ENCODE measurements at regions not wholly inside any gene's neighbourhood (a gene's known extent, or its start where the extent isn't known, plus 50 kb on each side); places are given as distances from the start of the nearest gene placed in this dataset.

- TF ChIP-seq CTCF (IDR thresholded peaks at IDR 0.05), result no peak
- Histone ChIP-seq H2AFZ (no peak overlapping the region), H3K4me1 (no peaks in the 10 kb centered on the region), H3K4me3 (ENCODE audit: low read depth, low read length) (no peak overlapping the region), H3K4me2 (ENCODE audit: low read length) (no peak overlapping the region), H3K27ac (no peak overlapping the region), H3K79me2 (no peaks in the 10 kb centered on the region), H3K9ac (no peak overlapping the region), H3K36me3 (ENCODE audit: control insufficient read depth, insufficient read depth, low read length) (no peaks in the 10 kb centered on the region), H3K27me3 (ENCODE audit: control insufficient read depth, insufficient read depth, low read length) (no peaks in the 10 kb centered on the region), H3K9me3 (ENCODE audit: control insufficient read depth, low read length) (peaks cover 4% of the 10 kb centered on the region)
Observed at GRCh38 chr2:5111581-5111980, 580.6 kb upstream of the SOX11 start.

- Histone ChIP-seq H3K4me2 (ENCODE audit: low read length) (no peak overlapping the region), H3K27me3 (ENCODE audit: control insufficient read depth, insufficient read depth, low read length) (no peaks in the 10 kb centered on the region), H3K4me3 (ENCODE audit: low read depth, low read length) (no peak overlapping the region), H3K36me3 (ENCODE audit: control insufficient read depth, insufficient read depth, low read length) (no peaks in the 10 kb centered on the region), H3K27ac (no peak overlapping the region), H3K9ac (no peak overlapping the region), H2AFZ (no peak overlapping the region), H3K4me1 (no peaks in the 10 kb centered on the region), H3K79me2 (no peaks in the 10 kb centered on the region), H3K9me3 (ENCODE audit: control insufficient read depth, low read length) (no peaks in the 10 kb centered on the region)
- no peak for TF ChIP-seq CTCF (IDR thresholded peaks at IDR 0.05)
Observed at GRCh38 chr2:5119046-5119445, 573.1 kb upstream of the SOX11 start.

- no peaks in the 10 kb centered on the region for H3K27me3 ChIP-seq (ENCODE audit: control insufficient read depth, insufficient read depth, low read length)
- no peaks in the 10 kb centered on the region for H3K36me3 ChIP-seq (ENCODE audit: control insufficient read depth, insufficient read depth, low read length)
- no peaks in the 10 kb centered on the region for H3K9me3 ChIP-seq (ENCODE audit: control insufficient read depth, low read length)
- no peak overlapping the region for H2AFZ ChIP-seq
- TF ChIP-seq CTCF (IDR thresholded peaks at IDR 0.05), result no peak
- no peak overlapping the region for H3K27ac ChIP-seq
- H3K4me3 ChIP-seq (ENCODE audit: low read depth, low read length), result peak overlapping the region; percentile 47
- H3K9ac ChIP-seq, result no peak overlapping the region
- peak overlapping the region; percentile 69 for H3K4me2 ChIP-seq (ENCODE audit: low read length)
- no peaks in the 10 kb centered on the region for H3K79me2 ChIP-seq
- no peaks in the 10 kb centered on the region for H3K4me1 ChIP-seq
Observed at GRCh38 chr2:5121121-5121520, 571.1 kb upstream of the SOX11 start.

- no peak for TF ChIP-seq CTCF (IDR thresholded peaks at IDR 0.05)
- no peaks in the 10 kb centered on the region for H3K9me3 ChIP-seq (ENCODE audit: control insufficient read depth, low read length)
- no peaks in the 10 kb centered on the region for H3K36me3 ChIP-seq (ENCODE audit: control insufficient read depth, insufficient read depth, low read length)
- H2AFZ ChIP-seq, result no peak overlapping the region
- peak overlapping the region; percentile 69 for H3K4me2 ChIP-seq (ENCODE audit: low read length)
- H3K4me3 ChIP-seq (ENCODE audit: low read depth, low read length), result peak overlapping the region; percentile 47
- no peaks in the 10 kb centered on the region for H3K27me3 ChIP-seq (ENCODE audit: control insufficient read depth, insufficient read depth, low read length)
- H3K4me1 ChIP-seq, result no peaks in the 10 kb centered on the region
- no peaks in the 10 kb centered on the region for H3K79me2 ChIP-seq
- H3K27ac ChIP-seq, result no peak overlapping the region
- H3K9ac ChIP-seq, result no peak overlapping the region
Observed at GRCh38 chr2:5121642-5122041, 570.5 kb upstream of the SOX11 start.

GRCh38 chr2:5123582-5124196 is 568.5 kb upstream of the SOX11 start:
- H3K27ac ChIP-seq, result no peak overlapping the region
- H3K4me3 ChIP-seq (ENCODE audit: low read depth, low read length), result no peak overlapping the region
- no peaks in the 10 kb centered on the region for H3K79me2 ChIP-seq
- H3K4me2 ChIP-seq (ENCODE audit: low read length), result no peak overlapping the region
- H3K27me3 ChIP-seq (ENCODE audit: control insufficient read depth, insufficient read depth, low read length), result no peaks in the 10 kb centered on the region
- TF ChIP-seq CTCF (IDR thresholded peaks at IDR 0.05), result no peak
- H3K9ac ChIP-seq, result no peak overlapping the region
- no peaks in the 10 kb centered on the region for H3K36me3 ChIP-seq (ENCODE audit: control insufficient read depth, insufficient read depth, low read length)
- H2AFZ ChIP-seq, result no peak overlapping the region
- no peaks in the 10 kb centered on the region for H3K4me1 ChIP-seq
- H3K9me3 ChIP-seq (ENCODE audit: control insufficient read depth, low read length), result no peaks in the 10 kb centered on the region

Data from parathyroid adenoma (tissue), 2 donors.